PC-3 (cell line): ENCODE measurements at regions not wholly inside any gene's neighbourhood (a gene's known extent, or its start where the extent isn't known, plus 50 kb on each side); places are given as distances from the start of the nearest gene placed in this dataset.

Experiments used
- ATAC-seq: fragments of 200-7000 bp; cut with Tn5 transposase; 2 replicates; pipeline ENCODE4 v1.9.1; 2020; ENCODE audit warnings: mild to moderate bottlenecking, moderate library complexity
- BruUV-seq: library from RNA; stranded (reverse); fragments of 400-500 nt; replicated peaks from 2 replicates; lab custom pipeline; 2021; lab: Mats Ljungman, UMichigan
- CTCF ChIA-PET: fragments of 300-600 bp; sonication (Branson Sonifier 250); formaldehyde crosslinking; loops from one replicate; lab custom pipeline; 2022; ENCODE audit warnings: antibody characterized with exemption; lab: Charles Lee
- POLR2A ChIA-PET: fragments of 300-600 bp; sonication (Branson Sonifier 250); formaldehyde crosslinking; loops from one replicate; lab custom pipeline; 2022; ENCODE audit warnings: antibody characterized with exemption; ENCODE audit not compliant: unreplicated experiment; lab: Charles Lee
- DNase-seq: peaks from one replicate; pipeline ENCODE4 v3.0.0-alpha.2; 2015
- H2AFZ ChIP-seq: fragments of 300-600 bp; sonication (generic); 2 replicates; pipeline ENCODE4 v1.6.0; 2016; ENCODE audit warnings: antibody characterized with exemption, low read length
- H3F3A ChIP-seq: fragments of 300-600 bp; sonication (generic); one replicate; pipeline ENCODE4 v1.6.0; 2017; ENCODE audit warnings: antibody characterized with exemption, low read length, control low read depth, mild to moderate bottlenecking; ENCODE audit not compliant: unreplicated experiment
- H3K27ac ChIP-seq: fragments of 300-600 bp; sonication (generic); 2 replicates; pipeline ENCODE4 v1.5.1; 2016; ENCODE audit warnings: mild to moderate bottlenecking, low read length
- H3K27me3 ChIP-seq: fragments of 300-600 bp; sonication (generic); 2 replicates; pipeline ENCODE4 v1.6.1; 2016; ENCODE audit warnings: low read length, mixed read lengths
- H3K36me3 ChIP-seq: fragments of 300-600 bp; sonication (generic); 2 replicates; pipeline ENCODE4 v1.6.1; 2016; ENCODE audit warnings: low read depth, mixed run types, low read length, mixed read lengths
- H3K4me1 ChIP-seq: fragments of 300-600 bp; sonication (generic); 2 replicates; pipeline ENCODE4 v1.5.1; 2016; ENCODE audit warnings: low read length; ENCODE audit not compliant: insufficient read depth
- H3K4me2 ChIP-seq: fragments of 300-600 bp; sonication (generic); 2 replicates; pipeline ENCODE4 v1.6.0; 2016; ENCODE audit warnings: low read length
- H3K4me3 ChIP-seq: fragments of 300-600 bp; sonication (generic); 2 replicates; pipeline ENCODE4 v1.5.1; 2016; ENCODE audit warnings: mild to moderate bottlenecking, low read length, mixed read lengths
- H3K79me2 ChIP-seq: fragments of 300-600 bp; sonication (generic); 2 replicates; pipeline ENCODE4 v1.6.1; 2017; ENCODE audit warnings: low read length, mixed read lengths
- H3K9ac ChIP-seq: fragments of 300-600 bp; sonication (generic); 2 replicates; pipeline ENCODE4 v1.6.0; 2016; ENCODE audit warnings: mild to moderate bottlenecking, low read length
- H3K9me2 ChIP-seq: fragments of 300-600 bp; sonication (generic); replicated peaks from 2 replicates; pipeline ENCODE4 v1.6.1; 2016; ENCODE audit warnings: mixed run types, low read length, mixed read lengths
- H3K9me3 ChIP-seq: fragments of 300-600 bp; sonication (generic); 2 replicates; pipeline ENCODE4 v1.6.1; 2016; ENCODE audit warnings: low read length, mixed read lengths
- H4K20me1 ChIP-seq: fragments of 300-600 bp; sonication (generic); 2 replicates; pipeline ENCODE4 v1.6.1; 2016; ENCODE audit warnings: low read length, mixed read lengths
- CTCF ChIP-seq: fragments of 300-600 bp; sonication (generic); conservative IDR thresholded peaks from 2 replicates; pipeline ENCODE4 v1.5.1; 2017; ENCODE audit warnings: antibody characterized with exemption, low read depth, mild to moderate bottlenecking, low read length
- EZH2 ChIP-seq: fragments of 300-600 bp; sonication (generic); IDR thresholded peaks from one replicate; pipeline ENCODE4 v1.6.1; 2017; ENCODE audit warnings: antibody characterized with exemption, mild to moderate bottlenecking, low read length; ENCODE audit not compliant: unreplicated experiment
- EZH2phosphoT487 ChIP-seq: fragments of 300-600 bp; sonication (generic); IDR thresholded peaks from 2 replicates; pipeline ENCODE4 v1.6.1; 2018; ENCODE audit warnings: mild to moderate bottlenecking, antibody characterized with exemption, low read length, borderline replicate concordance
- intact Hi-C: fragments of 100-400 bp; cut with micrococcal nuclease; formaldehyde crosslinking; loops from 2 replicates; pipeline ENCODE4 v1.9.0; 2023

GRCh38 chr3:31086698-31087097 is 192.2 kb upstream of the GADL1 start:
- CTCF ChIA-PET = no interaction called here
- intact Hi-C loops = no loop called here
- H3K79me2 ChIP-seq = no peaks in the 10 kb centered on the region

DNA sequence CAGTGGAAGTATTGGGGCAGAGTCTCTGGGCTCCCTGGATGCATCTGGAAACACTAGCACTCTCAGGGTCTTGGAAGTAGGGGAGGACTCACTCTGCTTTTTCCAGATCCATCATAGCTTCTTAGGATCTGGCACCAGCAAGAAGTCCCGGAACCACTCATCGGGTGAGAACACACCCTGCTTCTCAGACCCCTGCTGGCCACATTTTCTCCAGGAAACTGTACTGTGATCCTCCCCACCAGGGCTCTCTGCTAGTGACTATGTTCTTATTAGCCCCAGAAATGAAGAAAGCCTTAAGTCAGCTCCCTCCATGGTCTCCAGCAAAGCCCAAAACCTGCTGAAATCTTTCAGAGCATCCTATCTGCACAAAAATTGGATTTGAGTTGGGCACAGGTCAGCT is 197.3 kb upstream of the GADL1 start:
- H3K4me1 ChIP-seq = no peaks in the 10 kb centered on the region
- CTCF ChIA-PET = no interaction called here
- no peak overlapping the region for H2AFZ ChIP-seq
- DNase-seq (no peak), ATAC-seq (no peak)
- no peaks in the 10 kb centered on the region for H3K9me3 ChIP-seq
- no peak overlapping the region for H3K4me2 ChIP-seq
- H3K36me3 ChIP-seq = no peaks in the 10 kb centered on the region
- H3K27ac ChIP-seq = no peak overlapping the region
- no peaks in the 10 kb centered on the region for H4K20me1 ChIP-seq
- BruUV-seq = no TSS peak
- POLR2A ChIA-PET = no interaction called here
- H3K9me2 ChIP-seq = no peaks in the 10 kb centered on the region
- no peaks in the 10 kb centered on the region for H3K27me3 ChIP-seq
- intact Hi-C loops = no loop called here
- H3F3A ChIP-seq = no peaks in the 10 kb centered on the region
- TF ChIP-seq CTCF (peak; percentile 17; the same call in 1 of the 2 replicates), EZH2 (no peak)
- no peaks in the 10 kb centered on the region for H3K79me2 ChIP-seq
- no peak overlapping the region for H3K9ac ChIP-seq
- H3K4me3 ChIP-seq = no peak overlapping the region

More at GRCh38 chr3:31086698-31087097, 192.2 kb upstream of the GADL1 start:
- Histone ChIP-seq H3K27ac (no peak overlapping the region), H3K4me3 (no peak overlapping the region), H3K36me3 (no peaks in the 10 kb centered on the region), H3K9me2 (no peaks in the 10 kb centered on the region), H3K4me2 (no peak overlapping the region), H3K27me3 (no peaks in the 10 kb centered on the region), H3K9ac (no peak overlapping the region), H3K9me3 (no peaks in the 10 kb centered on the region), H3F3A (no peaks in the 10 kb centered on the region), H4K20me1 (no peaks in the 10 kb centered on the region), H2AFZ (no peak overlapping the region), H3K4me1 (no peaks in the 10 kb centered on the region)
- TF ChIP-seq CTCF (no peak), EZH2phosphoT487 (no peak), EZH2 (no peak)
- POLR2A ChIA-PET = no interaction called here
- ATAC-seq (no peak), DNase-seq (no peak)
- BruUV-seq = no TSS peak

- DNase-seq = no peak
- no peaks in the 10 kb centered on the region for H3K36me3 ChIP-seq
- no peak for TF ChIP-seq EZH2
- no peak for TF ChIP-seq EZH2phosphoT487
- no peak for TF ChIP-seq CTCF
- intact Hi-C loops = no loop called here
- ChIA-PET CTCF (no interaction called here), POLR2A (no interaction called here)
- BruUV-seq = no TSS peak
- H3K27ac ChIP-seq = no peak overlapping the region
- H3K9me2 ChIP-seq = no peaks in the 10 kb centered on the region
- no peaks in the 10 kb centered on the region for H3K9me3 ChIP-seq
- no peak overlapping the region for H3K4me3 ChIP-seq
- H3K9ac ChIP-seq = no peak overlapping the region
- no peaks in the 10 kb centered on the region for H3K4me1 ChIP-seq
- no peaks in the 10 kb centered on the region for H3K27me3 ChIP-seq
- no peaks in the 10 kb centered on the region for H3K79me2 ChIP-seq
- H2AFZ ChIP-seq = no peak overlapping the region
- ATAC-seq = no peak
- H3K4me2 ChIP-seq = no peak overlapping the region
- H3F3A ChIP-seq = no peaks in the 10 kb centered on the region
- H4K20me1 ChIP-seq = no peaks in the 10 kb centered on the region
These were observed 198.5 kb upstream of the GADL1 start for GRCh38 chr3:31092748-31093589.
